Liver (tissue), 8 donors: ENCODE measurements at regions not wholly inside any gene's neighbourhood (a gene's known extent, or its start where the extent isn't known, plus 50 kb on each side); places are given as distances from the start of the nearest gene placed in this dataset.

Experiments
- DNase-seq: peaks from one replicate; pipeline ENCODE4 v3.0.0-alpha.2; 2017; ENCODE audit warnings: low spot score
- H3K27ac ChIP-seq, 2 donors: one replicate each; pipeline ENCODE4 v1.7.0; 2013; ENCODE audit warnings: inconsistent platforms in 2 of 2, low read length in 2 of 2, control low read depth in 1 of 2, low read depth in 1 of 2, mild to moderate bottlenecking in 1 of 2
- H3K27me3 ChIP-seq, 4 donors: one replicate each; pipeline versions ENCODE4 v1.6.1 to v1.7.0; 2013; ENCODE audit warnings: low read length in 3 of 4, inconsistent platforms in 1 of 4, mild to moderate bottlenecking in 1 of 4, moderate library complexity in 1 of 4; ENCODE audit not compliant: control insufficient read depth in 4 of 4, insufficient read depth in 4 of 4
- H3K36me3 ChIP-seq, 4 donors: one replicate each; pipeline versions ENCODE4 v1.6.1 to v1.7.0; 2013; ENCODE audit warnings: low read length in 3 of 4, mild to moderate bottlenecking in 3 of 4, low read depth in 1 of 4, moderate library complexity in 1 of 4; ENCODE audit not compliant: control insufficient read depth in 4 of 4, insufficient read depth in 3 of 4
- H3K4me1 ChIP-seq, 4 donors: one replicate each; pipeline versions ENCODE4 v1.6.1 to v1.7.0; 2013; ENCODE audit warnings: low read length in 3 of 4, mild to moderate bottlenecking in 3 of 4, moderate library complexity in 1 of 4; ENCODE audit not compliant: control insufficient read depth in 4 of 4, insufficient read depth in 4 of 4
- H3K4me3 ChIP-seq, 3 donors: one replicate each; pipeline versions ENCODE4 v1.6.1 to v1.7.0; 2013; ENCODE audit warnings: low read length in 3 of 3, control low read depth in 1 of 3, low read depth in 1 of 3, mild to moderate bottlenecking in 1 of 3
- H3K9ac ChIP-seq, 2 donors: one replicate each; pipeline ENCODE4 v1.7.0; 2013; ENCODE audit warnings: low read length in 2 of 2, mild to moderate bottlenecking in 2 of 2, moderate library complexity in 2 of 2, control low read depth in 1 of 2, low read depth in 1 of 2
- H3K9me3 ChIP-seq, 4 donors: one replicate each; pipeline versions ENCODE4 v1.6.1 to v1.7.0; 2013; ENCODE audit warnings: low read length in 3 of 4; ENCODE audit not compliant: control insufficient read depth in 4 of 4
- ATF3 ChIP-seq: IDR thresholded peaks from 2 replicates; pipeline ENCODE4 v1.6.1; 2016; ENCODE audit warnings: antibody characterized with exemption
- CTCF ChIP-seq: fragments of 150-350 bp; IDR thresholded peaks from 2 replicates; pipeline ENCODE4 v1.5.1; 2017; ENCODE audit warnings: improper control_type of control experiment, low read depth, low read length; ENCODE audit not compliant: missing input control
- EGR1 ChIP-seq, 2 donors: IDR thresholded peaks; 2 replicates each; pipeline ENCODE4 v1.6.1; 2016 to 2018; ENCODE audit warnings: antibody characterized with exemption in 2 of 2, low read depth in 2 of 2
- FOXA1 ChIP-seq: IDR thresholded peaks from 2 replicates; pipeline ENCODE4 v1.6.1; 2016; ENCODE audit warnings: antibody characterized with exemption
- FOXA2 ChIP-seq: IDR thresholded peaks from 2 replicates; pipeline ENCODE4 v1.6.1; 2016; ENCODE audit warnings: antibody characterized with exemption
- GABPA ChIP-seq, 2 donors: IDR thresholded peaks in 1 of 2; conservative IDR thresholded peaks in 1 of 2; 2 replicates each; pipeline ENCODE4 v1.6.1; 2016; ENCODE audit warnings: antibody characterized with exemption in 2 of 2, mild to moderate bottlenecking in 1 of 2, moderate library complexity in 1 of 2
- HNF4A ChIP-seq, 2 donors: conservative IDR thresholded peaks; 2 replicates each; pipeline ENCODE4 v1.6.1; 2016; ENCODE audit warnings: antibody characterized with exemption in 2 of 2, mild to moderate bottlenecking in 2 of 2
- HNF4G ChIP-seq: IDR thresholded peaks from 2 replicates; pipeline ENCODE4 v1.6.1; 2016; ENCODE audit warnings: antibody characterized with exemption
- JUND ChIP-seq, 2 donors: IDR thresholded peaks; 2 replicates each; pipeline ENCODE4 v1.6.1; 2016; ENCODE audit warnings: antibody characterized with exemption in 2 of 2
- MAX ChIP-seq: IDR thresholded peaks from 2 replicates; pipeline ENCODE4 v1.6.1; 2016; ENCODE audit warnings: antibody characterized with exemption
- NR2F2 ChIP-seq: IDR thresholded peaks from 2 replicates; pipeline ENCODE4 v1.6.1; 2016; ENCODE audit warnings: antibody characterized with exemption
- RAD21 ChIP-seq, 2 donors: IDR thresholded peaks; 2 replicates each; pipeline ENCODE4 v1.6.1; 2016; ENCODE audit warnings: antibody characterized with exemption in 2 of 2, mild to moderate bottlenecking in 2 of 2
- REST ChIP-seq: IDR thresholded peaks from 2 replicates; pipeline ENCODE4 v1.6.1; 2016; ENCODE audit warnings: antibody characterized with exemption, mild to moderate bottlenecking
- RXRA ChIP-seq, 2 donors: IDR thresholded peaks; 2 replicates each; pipeline ENCODE4 v1.6.1; 2017 to 2018; ENCODE audit warnings: antibody characterized with exemption in 2 of 2, mild to moderate bottlenecking in 1 of 2
- SP1 ChIP-seq: IDR thresholded peaks from 2 replicates; pipeline ENCODE4 v1.6.1; 2018; ENCODE audit warnings: antibody characterized with exemption, mild to moderate bottlenecking
- TAF1 ChIP-seq: conservative IDR thresholded peaks from 2 replicates; pipeline ENCODE4 v1.6.1; 2016; ENCODE audit warnings: antibody characterized with exemption, mild to moderate bottlenecking
- YY1 ChIP-seq: IDR thresholded peaks from 2 replicates; pipeline ENCODE4 v1.6.1; 2016; ENCODE audit warnings: antibody characterized with exemption, mild to moderate bottlenecking
- ZBTB33 ChIP-seq: IDR thresholded peaks from 2 replicates; pipeline ENCODE4 v1.6.1; 2016; ENCODE audit warnings: antibody characterized with exemption
- WGBS: extraction: QIAGEN DNeasy Blood & Tissue Kit; methylation state at CpG from one replicate; pipeline ENCODE4 v1.1.7; 2013; 5-methylcytosine and 5-hydroxymethylcytosine counted together
- donor health status: healthy.
- donor health status: healthy.
- donor health status: healthy.
- donor health status: healthy.
- donor health status: healthy.

GRCh38 chr10:130817046-130817624 lies 494.4 kb downstream of the TCERG1L start:
- H3K9ac ChIP-seq, result no peak overlapping the region
- no peaks in the 10 kb centered on the region for H3K27me3 ChIP-seq
- H3K4me1 ChIP-seq, result no peaks in the 10 kb centered on the region
- no peak for TF ChIP-seq REST
- TF ChIP-seq GABPA (IDR thresholded peaks at IDR 0.05 in 1 of 2, conservative IDR thresholded peaks at IDR 0.05 in 1 of 2), result no peak
- no peak for TF ChIP-seq HNF4A (conservative IDR thresholded peaks at IDR 0.05)
- no peak for TF ChIP-seq CTCF
- TF ChIP-seq RAD21 (IDR thresholded peaks at IDR 0.05), result no peak
- no peak for TF ChIP-seq HNF4G
- no peak for TF ChIP-seq FOXA1
- no peak for TF ChIP-seq TAF1
- TF ChIP-seq ZBTB33, result no peak
- TF ChIP-seq RXRA (IDR thresholded peaks at IDR 0.05), result no peak
- TF ChIP-seq FOXA2, result no peak
- TF ChIP-seq JUND (IDR thresholded peaks at IDR 0.05), result no peak
- TF ChIP-seq EGR1 (IDR thresholded peaks at IDR 0.05; ENCODE audit: low read depth in 2 of 2), result no peak
- TF ChIP-seq SP1, result no peak
- no peak for TF ChIP-seq NR2F2
- no peak for TF ChIP-seq ATF3
- no peak for TF ChIP-seq YY1
- no peak for TF ChIP-seq MAX
- no peak overlapping the region for H3K27ac ChIP-seq
- H3K9me3 ChIP-seq, result peaks cover 0 to 3% (median 0%) of the 10 kb centered on the region in 4 donors
- H3K36me3 ChIP-seq, result no peaks in the 10 kb centered on the region
- no peak for DNase-seq
- WGBS, result 79% methylated on average over 8 of the region's 8 CpGs
- H3K4me3 ChIP-seq, result no peak overlapping the region
